ENCODE measurements at regions not wholly inside any gene's neighbourhood (a gene's known extent, or its start where the extent isn't known, plus 50 kb on each side); places are given as distances from the start of the nearest gene placed in this dataset.

- TF ChIP-seq MAFK (IDR thresholded peaks at IDR 0.05; ENCODE audit: low read depth, low read length) = no peak
- no peak for TF ChIP-seq SP4 (IDR thresholded peaks at IDR 0.05; ENCODE audit: low read length)
- TF ChIP-seq RBBP5 (IDR thresholded peaks at IDR 0.05; ENCODE audit: borderline replicate concordance, low read depth, low read length) = no peak
- no peak for TF ChIP-seq E2F6 (IDR thresholded peaks at IDR 0.05)
Observed at GRCh38 chr2:15858466-15858865, 81.9 kb upstream of the MYCN start (continued).
